GM21423 (cell line): ENCODE measurements at regions not wholly inside any gene's neighbourhood (a gene's known extent, or its start where the extent isn't known, plus 50 kb on each side); places are given as distances from the start of the nearest gene placed in this dataset.

Source experiments
- ATAC-seq: cut with Tn5 transposase; IDR thresholded peaks from one replicate; pipeline ENCODE4 v1.9.1; 2021; ENCODE audit warnings: mild to moderate bottlenecking, moderate library complexity; ENCODE audit not compliant: unreplicated experiment

GRCh38 chr3:194801461-194802432, 116.1 kb downstream of the FAM43A start:
- no peak for ATAC-seq

GRCh38 chr3:194804796-194805195, 119.1 kb downstream of the FAM43A start:
- ATAC-seq = no peak

- ATAC-seq = no peak
These were observed 119.9 kb downstream of the FAM43A start for GRCh38 chr3:194805546-194805945.

GRCh38 chr3:194806991-194807630, 121.4 kb downstream of the FAM43A start:
- no peak for ATAC-seq

- no peak for ATAC-seq
These were observed 123.0 kb downstream of the FAM43A start for GRCh38 chr3:194808640-194809097.

- ATAC-seq = no peak
These were observed 123.7 kb downstream of the FAM43A start for GRCh38 chr3:194809382-194809781.

GRCh38 chr3:194810076-194810475, 124.4 kb downstream of the FAM43A start:
- no peak for ATAC-seq

GRCh38 chr3:194811118-194811517, 125.4 kb downstream of the FAM43A start:
- ATAC-seq = no peak

- ATAC-seq = no peak
These were observed 126.5 kb downstream of the FAM43A start for GRCh38 chr3:194812176-194812575.

- no peak for ATAC-seq
These were observed 129.2 kb downstream of the FAM43A start for GRCh38 chr3:194814878-194815357.

- ATAC-seq = no peak
These were observed 131.3 kb downstream of the FAM43A start for GRCh38 chr3:194816748-194817591.

GRCh38 chr3:194817592-194817930, 131.9 kb downstream of the FAM43A start:
- ATAC-seq = no peak

GRCh38 chr3:194817936-194818335, 132.3 kb downstream of the FAM43A start:
- no peak for ATAC-seq

- ATAC-seq = no peak
These were observed 138.4 kb downstream of the FAM43A start for GRCh38 chr3:194824100-194824499.

- ATAC-seq = no peak
These were observed 139.0 kb downstream of the FAM43A start for GRCh38 chr3:194824701-194825111.

- no peak for ATAC-seq
These were observed 140.9 kb downstream of the FAM43A start for GRCh38 chr3:194826594-194826993.

- no peak for ATAC-seq
These were observed 141.8 kb downstream of the FAM43A start for GRCh38 chr3:194827486-194827885.

GRCh38 chr3:194828116-194828515, 142.4 kb downstream of the FAM43A start:
- no peak for ATAC-seq

GRCh38 chr3:194828926-194829325, 143.2 kb downstream of the FAM43A start:
- no peak for ATAC-seq

GRCh38 chr3:194830401-194830800, 144.7 kb downstream of the FAM43A start:
- no peak for ATAC-seq

- ATAC-seq = no peak
These were observed 145.3 kb downstream of the FAM43A start for GRCh38 chr3:194830978-194831377.
